SH-SY5Y (cell line): ENCODE measurements at regions not wholly inside any gene's neighbourhood (a gene's known extent, or its start where the extent isn't known, plus 50 kb on each side); places are given as distances from the start of the nearest gene placed in this dataset.

Experiments used
- GATA2 ChIP-seq: IDR thresholded peaks from 2 replicates; pipeline ENCODE4 v1.6.1; 2011; ENCODE audit warnings: mild to moderate bottlenecking, low read depth, low read length
- GATA3 ChIP-seq: IDR thresholded peaks from 2 replicates; pipeline ENCODE4 v1.6.1; 2011; ENCODE audit warnings: low read depth, mild to moderate bottlenecking, low read length, moderate library complexity

DNA sequence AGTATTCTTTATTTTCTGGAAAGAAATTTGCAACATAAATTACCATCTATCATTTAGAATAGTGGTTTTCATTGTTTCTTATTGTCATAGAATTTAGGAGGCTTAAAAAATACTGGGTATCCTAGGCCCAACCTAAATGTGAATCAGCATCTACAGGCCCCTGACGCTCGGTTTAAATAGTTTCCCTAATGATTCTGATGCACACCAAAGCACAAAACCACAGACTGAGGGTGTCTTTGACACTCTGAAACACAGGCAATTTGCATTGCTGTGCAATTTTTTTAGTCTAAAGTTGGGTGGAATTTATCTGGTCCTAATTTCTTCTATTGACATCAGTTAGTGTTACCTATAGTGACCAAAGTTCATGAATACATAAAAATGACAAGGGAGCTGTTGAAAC, 87.6 kb upstream of the SSTR1 start:
- TF ChIP-seq GATA2 (no peak), GATA3 (no peak)

DNA sequence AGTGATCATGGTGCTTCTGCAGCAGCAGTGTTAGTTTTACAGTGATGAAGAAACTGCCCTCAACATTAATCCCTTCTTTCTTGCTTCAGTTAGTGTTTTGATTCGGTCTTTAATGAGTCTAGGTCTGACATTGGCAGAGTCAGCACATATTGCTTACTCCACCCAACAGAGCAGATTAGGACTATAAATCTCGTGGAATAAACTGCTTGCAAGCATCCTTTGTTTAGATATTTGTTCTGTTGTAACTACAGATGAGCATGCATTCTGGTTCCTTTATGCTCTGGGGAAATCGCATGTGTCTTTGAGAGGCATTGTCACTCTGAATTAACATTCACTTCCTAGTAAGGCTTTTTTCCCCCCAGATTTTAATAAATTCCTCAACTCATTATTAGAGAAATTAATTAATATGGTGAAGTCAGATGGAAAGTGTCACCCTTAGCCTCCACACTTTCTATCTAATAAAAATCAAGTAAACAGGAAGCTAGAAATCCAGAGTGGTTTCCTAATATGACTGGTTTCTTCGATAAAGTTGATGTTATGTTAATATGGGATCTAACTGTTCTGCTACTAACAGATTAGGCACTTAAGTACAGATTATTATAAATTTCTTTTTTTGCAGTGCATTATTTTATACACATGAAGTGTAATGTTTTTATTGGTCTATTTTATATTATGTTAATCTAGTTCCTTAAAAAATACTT, 86.2 kb upstream of the SSTR1 start:
- TF ChIP-seq GATA3 (no peak), GATA2 (no peak)

DNA sequence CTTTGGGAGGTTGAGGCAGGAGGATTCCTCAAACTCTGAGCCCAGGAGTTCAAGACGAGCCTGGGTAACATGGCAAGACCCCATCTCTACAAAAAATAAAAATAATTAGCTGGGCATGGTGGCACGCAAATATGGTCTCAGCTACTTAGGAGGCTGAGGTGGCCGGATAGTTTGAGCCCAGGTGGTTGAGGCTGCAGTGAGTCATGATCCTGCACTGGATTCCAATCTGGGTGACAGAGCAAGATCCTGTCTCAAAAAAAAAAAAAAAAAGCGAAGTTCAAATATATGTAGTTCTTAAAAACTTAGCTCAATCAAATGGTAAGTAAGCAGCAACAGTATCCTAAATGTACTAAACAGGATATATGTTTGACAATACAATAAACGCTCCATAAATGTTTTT, 85.5 kb upstream of the SSTR1 start:
- no peak for TF ChIP-seq GATA2
- no peak for TF ChIP-seq GATA3

DNA sequence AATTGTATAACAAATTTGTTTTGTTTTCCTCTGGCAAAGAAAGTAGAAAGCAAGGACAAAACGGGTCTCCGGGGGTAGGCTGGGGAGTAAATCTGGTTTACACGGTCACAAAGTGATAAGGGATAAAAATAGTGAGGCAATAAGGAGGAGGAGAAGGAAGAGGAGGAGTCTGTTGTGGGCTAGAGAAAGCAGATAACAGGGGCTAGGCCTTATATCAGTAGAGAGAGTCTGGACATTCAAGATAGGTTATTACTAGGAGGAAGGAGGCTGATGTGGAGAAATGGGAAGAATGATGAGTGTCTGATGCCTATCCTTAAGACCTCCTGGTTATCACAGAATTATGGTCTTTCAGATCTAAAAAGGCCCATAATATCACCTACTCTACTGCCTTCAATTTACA, 83.2 kb upstream of the SSTR1 start:
- TF ChIP-seq GATA2 (no peak), GATA3 (no peak)

DNA sequence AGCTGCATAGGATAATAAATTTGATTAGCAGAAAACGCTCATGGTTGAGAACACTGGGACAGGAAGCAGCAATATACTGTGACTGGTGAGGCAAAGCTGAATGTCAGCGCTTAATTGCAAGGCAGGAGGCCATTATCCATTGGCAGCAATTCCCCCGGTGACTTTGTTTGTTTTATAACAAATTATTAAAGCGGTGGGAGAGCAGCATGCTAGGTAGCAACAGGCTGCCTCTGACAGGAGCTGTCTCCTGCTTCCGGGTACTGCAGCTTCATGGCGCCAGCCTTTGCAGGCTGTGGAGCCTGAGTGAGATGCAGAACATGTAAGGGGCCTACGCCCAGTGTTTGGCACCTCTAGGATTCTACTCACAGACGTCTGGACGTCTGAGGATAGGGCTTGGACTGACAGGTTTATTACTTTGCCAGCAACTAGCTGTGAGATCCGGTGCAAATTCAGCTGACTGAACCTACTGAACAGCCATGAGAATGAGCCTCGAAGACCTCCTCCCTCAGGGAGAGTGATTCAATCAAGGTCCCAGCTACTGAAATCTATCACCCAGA, 82.1 kb upstream of the SSTR1 start:
- TF ChIP-seq GATA2, result no peak
- TF ChIP-seq GATA3, result no peak

DNA sequence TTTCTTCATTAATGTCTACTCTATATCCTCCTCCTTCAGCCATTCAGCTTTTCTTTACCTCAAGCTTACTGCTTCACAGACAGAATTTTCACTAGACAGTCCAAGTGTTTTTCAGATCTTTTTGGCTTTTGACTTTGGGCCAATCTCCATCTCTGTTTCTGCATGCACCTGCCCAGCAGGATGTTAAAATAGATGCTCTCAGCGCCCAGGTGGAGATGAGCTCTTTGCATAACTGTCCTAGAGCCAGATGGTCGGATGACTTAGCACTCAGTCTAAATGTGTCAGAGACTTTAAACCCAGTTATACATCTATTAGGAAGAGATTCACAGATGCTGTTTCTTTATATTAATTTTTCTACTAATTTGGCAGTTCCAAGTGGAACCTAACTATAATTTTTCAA, 80.3 kb upstream of the SSTR1 start:
- no peak for TF ChIP-seq GATA3
- no peak for TF ChIP-seq GATA2

DNA sequence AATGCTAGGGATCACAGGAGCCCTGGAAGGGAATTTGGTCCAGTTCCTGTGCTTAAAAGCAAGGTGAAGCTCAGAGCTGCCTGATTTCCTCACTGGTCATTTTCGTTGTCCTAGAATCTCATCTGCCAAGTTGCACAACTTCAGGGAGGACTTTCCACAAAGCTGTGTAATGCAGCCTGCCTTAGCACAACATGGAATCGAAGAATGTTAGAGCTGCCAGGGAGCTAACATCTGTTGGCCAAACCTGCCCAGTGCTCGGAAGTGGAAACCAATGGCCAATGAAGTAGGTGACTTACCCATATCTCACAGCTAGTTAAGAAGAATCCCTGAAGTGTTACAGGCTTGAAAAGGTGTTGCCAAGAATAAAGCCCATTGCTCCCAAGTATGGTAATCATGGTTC, 79.9 kb upstream of the SSTR1 start:
- TF ChIP-seq GATA3 (no peak), GATA2 (no peak)

DNA sequence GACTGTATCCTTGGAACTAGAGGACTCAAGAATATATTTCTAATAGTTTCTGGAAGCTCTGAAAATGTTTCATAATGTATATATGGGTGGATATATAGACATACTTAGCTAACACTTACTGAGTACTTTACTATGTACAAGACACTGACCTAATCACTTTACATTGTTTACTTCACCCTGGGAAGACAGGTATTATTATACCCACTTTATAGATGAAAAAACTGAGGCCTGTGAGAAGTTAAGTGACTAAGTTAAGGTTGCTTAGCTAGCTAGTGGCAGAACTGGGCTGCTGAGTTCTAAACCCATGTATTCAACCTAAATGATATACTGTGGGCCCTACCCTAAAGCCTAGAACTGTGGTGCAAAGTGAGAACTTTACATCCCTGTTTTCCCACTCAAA, 79.1 kb upstream of the SSTR1 start:
- TF ChIP-seq GATA3 (no peak), GATA2 (no peak)

DNA sequence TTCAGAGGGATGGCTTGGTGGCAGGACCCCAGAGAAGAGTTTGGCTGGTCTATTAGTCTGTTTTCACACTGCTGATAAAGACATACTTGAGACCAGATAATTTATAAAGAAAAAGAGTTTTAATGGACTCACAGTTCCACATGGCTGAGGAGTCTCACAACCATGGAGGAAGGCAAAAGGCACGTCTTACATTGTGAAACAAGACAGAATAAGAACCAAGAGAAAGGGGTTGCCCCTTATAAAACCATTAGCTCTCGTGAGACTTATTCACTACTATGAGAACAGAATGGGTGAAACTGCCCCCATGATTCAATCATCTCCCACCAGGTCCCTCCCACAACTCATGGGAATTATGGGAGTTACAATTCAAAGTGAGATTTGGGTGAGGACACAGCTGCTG, 78.5 kb upstream of the SSTR1 start:
- no peak for TF ChIP-seq GATA2
- no peak for TF ChIP-seq GATA3

DNA sequence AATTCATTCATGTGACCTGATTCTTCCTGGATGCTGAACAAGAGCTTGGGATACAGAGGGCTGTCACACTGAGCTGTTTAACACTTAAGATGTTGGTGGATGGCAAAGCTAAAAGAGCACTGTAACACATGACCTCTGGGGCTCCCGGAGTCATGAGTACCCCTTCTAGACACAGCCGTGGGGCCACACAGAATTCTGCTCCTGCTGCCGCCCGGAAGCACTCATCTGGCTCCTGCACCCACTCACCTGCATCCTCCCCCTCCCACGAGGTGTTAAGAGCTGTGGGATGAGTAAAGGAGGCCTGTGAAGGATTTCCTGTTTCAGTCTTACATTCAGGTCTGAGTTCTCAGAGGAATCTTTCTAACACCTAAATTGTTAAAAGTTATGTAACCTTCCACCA, 78.0 kb upstream of the SSTR1 start:
- no peak for TF ChIP-seq GATA3
- TF ChIP-seq GATA2, result no peak

DNA sequence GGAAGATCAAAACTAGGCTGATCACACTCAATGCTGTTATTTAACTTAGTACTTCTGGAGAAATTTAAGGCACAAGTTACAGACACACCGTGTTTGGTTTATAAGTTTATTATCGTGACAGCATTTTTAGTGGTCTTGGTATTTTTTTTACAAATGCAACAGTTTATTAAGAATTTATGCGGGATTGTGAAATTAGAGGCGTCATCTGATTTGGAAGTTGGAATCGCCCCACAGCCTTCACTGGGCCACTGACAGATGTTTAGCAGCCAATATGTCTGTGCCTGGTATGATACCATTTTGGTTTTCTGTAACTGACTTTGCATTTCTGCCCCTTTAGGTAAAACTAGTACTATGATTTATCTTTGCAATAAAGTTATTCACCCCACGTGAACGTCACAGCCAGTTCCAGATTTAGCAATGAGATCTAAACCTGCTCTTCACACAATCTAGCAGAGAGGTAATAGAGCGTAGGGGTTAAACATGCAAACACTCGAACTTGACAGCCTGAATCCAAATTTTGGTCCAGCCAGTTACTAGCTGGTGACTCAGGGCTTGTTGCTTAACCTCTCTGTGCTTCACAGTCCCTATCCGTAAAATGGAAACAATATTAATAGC, 73.2 kb upstream of the SSTR1 start:
- TF ChIP-seq GATA2 (no peak), GATA3 (no peak)

DNA sequence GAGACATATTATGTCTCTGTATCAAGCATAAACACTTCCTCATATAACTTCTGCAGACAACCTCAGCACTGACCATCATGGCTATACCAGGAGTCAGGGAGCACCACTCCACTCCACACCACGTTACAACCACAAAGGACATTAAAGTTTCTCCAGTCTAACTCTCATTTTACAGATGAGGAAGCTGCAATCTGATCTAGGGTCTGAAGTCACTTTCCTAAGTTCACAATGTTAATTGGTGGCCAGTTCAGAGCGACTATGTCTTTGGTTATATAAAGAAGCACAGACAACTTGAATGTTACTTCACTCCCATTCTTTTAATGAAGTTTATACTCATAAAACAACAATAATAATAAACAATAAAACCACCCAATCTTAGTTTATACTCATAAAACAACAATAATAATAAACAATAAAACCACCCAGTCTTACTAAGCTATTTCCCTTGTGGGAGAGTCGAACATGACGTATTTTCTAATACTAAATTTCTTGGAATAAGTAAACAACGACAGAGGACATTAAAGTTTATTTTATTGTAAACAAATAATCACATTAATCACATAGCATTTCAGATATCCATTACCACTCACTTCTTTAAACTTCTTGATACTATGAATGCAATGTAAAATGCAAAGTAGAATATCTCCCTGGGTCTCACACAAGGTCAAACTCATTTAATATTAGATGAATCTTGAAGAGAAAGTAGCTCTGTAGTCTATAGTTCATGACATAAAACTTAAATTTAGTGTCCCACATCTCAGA, 72.4 kb upstream of the SSTR1 start:
- no peak for TF ChIP-seq GATA3
- no peak for TF ChIP-seq GATA2

DNA sequence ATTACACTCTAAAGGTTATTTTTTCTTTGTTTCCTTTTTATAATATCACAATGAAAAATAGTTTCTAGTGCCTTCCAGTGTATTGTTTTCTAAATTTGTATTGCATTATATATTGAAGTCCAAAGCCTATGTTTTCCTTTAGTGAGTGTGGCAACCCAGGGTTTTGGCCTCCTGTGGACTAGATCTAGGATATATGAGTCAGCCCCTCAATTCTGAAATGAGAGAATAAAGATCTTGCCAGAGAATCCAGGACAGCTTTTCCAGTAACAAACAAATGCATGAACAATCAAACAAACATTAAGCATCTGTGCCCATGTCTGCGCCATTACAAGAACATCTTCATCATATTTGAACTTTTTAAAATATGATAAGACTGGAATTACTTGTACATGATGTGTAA, 70.7 kb upstream of the SSTR1 start:
- TF ChIP-seq GATA2 (no peak), GATA3 (no peak)

DNA sequence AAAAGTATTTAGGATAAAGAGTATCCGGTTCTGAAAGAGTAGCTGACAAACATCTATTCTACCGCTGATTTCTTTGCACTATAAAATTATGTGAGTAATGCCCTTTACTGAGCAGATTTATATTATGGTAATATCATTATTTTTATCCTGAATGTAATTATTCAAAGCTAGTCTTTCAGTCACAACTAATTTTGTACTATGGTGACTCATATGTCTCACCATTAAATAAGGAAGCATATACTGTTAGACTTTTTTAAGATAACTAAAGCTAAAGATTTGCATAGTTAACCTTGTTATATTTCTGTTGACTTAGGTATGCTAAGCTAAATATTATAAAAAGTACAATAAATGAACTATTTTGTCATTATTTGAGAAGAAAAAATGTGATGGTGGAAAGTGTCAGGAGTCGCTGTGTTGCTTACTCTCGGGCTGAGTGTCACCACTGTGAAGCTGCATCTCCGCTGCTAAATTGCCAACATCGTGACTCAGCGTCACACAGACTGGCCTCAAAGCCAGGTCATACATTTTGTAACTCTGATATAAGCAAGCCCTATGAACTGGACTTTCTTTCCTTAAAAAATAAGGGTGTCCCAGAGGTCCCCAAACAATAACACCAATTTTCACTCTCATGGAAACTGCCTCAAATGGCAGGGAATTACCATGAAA, 69.1 kb upstream of the SSTR1 start:
- TF ChIP-seq GATA3, result no peak
- TF ChIP-seq GATA2, result no peak

DNA sequence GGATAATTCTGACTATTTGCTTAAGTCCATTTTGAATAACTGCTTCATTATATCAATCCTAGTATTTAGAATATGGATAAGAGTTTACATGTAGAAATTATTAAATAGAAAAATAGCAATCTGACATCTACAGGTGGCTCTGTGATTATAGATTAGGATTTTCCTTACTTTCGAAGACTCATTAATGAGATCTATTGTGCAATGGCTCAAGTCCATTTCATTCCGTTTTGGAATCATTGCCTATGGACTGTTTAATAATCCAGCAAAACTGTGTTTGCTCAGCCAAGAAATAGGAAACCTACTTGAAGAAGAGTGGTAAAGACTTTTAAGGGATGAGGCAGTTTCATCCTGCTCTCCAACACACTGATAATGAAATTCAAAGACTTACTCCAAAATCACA, 67.8 kb upstream of the SSTR1 start:
- TF ChIP-seq GATA3 (no peak), GATA2 (no peak)
